Mammary epithelial cell (primary cell): ENCODE measurements at regions not wholly inside any gene's neighbourhood (a gene's known extent, or its start where the extent isn't known, plus 50 kb on each side); places are given as distances from the start of the nearest gene placed in this dataset.

Experiments used
- CTCF ChIP-seq, 2 donors: IDR thresholded peaks in 1 of 2; conservative IDR thresholded peaks in 1 of 2; 2 replicates each; pipeline ENCODE4 v1.5.1; 2011 to 2012; ENCODE audit warnings: inconsistent platforms in 2 of 2, low read length in 2 of 2, mild to moderate bottlenecking in 2 of 2, control low read depth in 1 of 2, low read depth in 1 of 2; ENCODE audit not compliant: insufficient read depth in 1 of 2; ENCODE audit errors: extremely low read depth in 1 of 2
- EZH2 ChIP-seq: IDR thresholded peaks from 2 replicates; pipeline ENCODE4 v1.6.1; 2012; ENCODE audit warnings: low read length, inconsistent platforms, borderline replicate concordance

GRCh38 chr1:75668813-75669212 lies 55.7 kb upstream of the ACADM start:
- TF ChIP-seq CTCF (conservative IDR thresholded peaks at IDR 0.05 in 1 of 2, IDR thresholded peaks at IDR 0.05 in 1 of 2; ENCODE audit: extremely low read depth in 1 of 2, insufficient read depth in 1 of 2, low read depth in 1 of 2, low read length in 2 of 2) (no peak), EZH2 (no peak)
